ENCODE measurements at regions not wholly inside any gene's neighbourhood (a gene's known extent, or its start where the extent isn't known, plus 50 kb on each side); places are given as distances from the start of the nearest gene placed in this dataset.

GRCh38 chr20:52012079-52012478 is 179.5 kb downstream of the ZFP64 start:
- CTCF ChIA-PET: no interaction called here
- no peak for TF ChIP-seq CTCF (IDR thresholded peaks at IDR 0.05; ENCODE audit: insufficient read depth in 1 of 2, low read depth in 1 of 2, low read length in 1 of 2, severe bottlenecking in 1 of 2, unreplicated experiment in 1 of 2)
- Mint-ChIP-seq H3K9me3 (ENCODE audit: unreplicated experiment) (no peaks in the 10 kb centered on the region), H3K36me3 (ENCODE audit: insufficient read depth, unreplicated experiment) (no peaks in the 10 kb centered on the region), H3K27ac (ENCODE audit: unreplicated experiment) (no peak overlapping the region), H3K27me3 (ENCODE audit: insufficient read depth, unreplicated experiment) (no peaks in the 10 kb centered on the region), H3K4me1 (ENCODE audit: low read depth, unreplicated experiment) (peaks cover 25% of the 10 kb centered on the region), H3K4me3 (ENCODE audit: unreplicated experiment) (no peak overlapping the region)
- intact Hi-C loops (cut with micrococcal nuclease; ENCODE audit: unreplicated experiment): no loop called here
- BruUV-seq (replicated peaks): no TSS peak
- Histone ChIP-seq H3K4me3 (ENCODE audit: low read depth, low read length) (no peak overlapping the region), H3K9me3 (peaks cover 10% of the 10 kb centered on the region), H3K36me3 (ENCODE audit: control insufficient read depth, insufficient read depth, low read length) (no peaks in the 10 kb centered on the region), H3K27me3 (replicated peaks; ENCODE audit: control insufficient read depth, insufficient read depth, low read length) (no peaks in the 10 kb centered on the region), H3K4me1 (peaks cover 25% of the 10 kb centered on the region)
- no peak for DNase-seq
- POLR2A ChIA-PET: no interaction called here

GRCh38 chr20:52011093-52011492 is 180.5 kb downstream of the ZFP64 start:
- ChIA-PET POLR2A (no interaction called here), CTCF (no interaction called here)
- BruUV-seq (replicated peaks): no TSS peak
- Mint-ChIP-seq H3K4me3 (ENCODE audit: unreplicated experiment) (no peak overlapping the region), H3K36me3 (ENCODE audit: insufficient read depth, unreplicated experiment) (no peaks in the 10 kb centered on the region), H3K4me1 (ENCODE audit: low read depth, unreplicated experiment) (peaks cover 19% of the 10 kb centered on the region), H3K27ac (ENCODE audit: unreplicated experiment) (no peak overlapping the region), H3K27me3 (ENCODE audit: insufficient read depth, unreplicated experiment) (no peaks in the 10 kb centered on the region), H3K9me3 (ENCODE audit: unreplicated experiment) (no peaks in the 10 kb centered on the region)
- H3K9me3 ChIP-seq: peaks cover 10% of the 10 kb centered on the region
- no peaks in the 10 kb centered on the region for H3K27me3 ChIP-seq (replicated peaks; ENCODE audit: control insufficient read depth, insufficient read depth, low read length)
- H3K4me3 ChIP-seq (ENCODE audit: low read depth, low read length): no peak overlapping the region
- no peaks in the 10 kb centered on the region for H3K36me3 ChIP-seq (ENCODE audit: control insufficient read depth, insufficient read depth, low read length)
- H3K4me1 ChIP-seq: peaks cover 17% of the 10 kb centered on the region
- no peak for DNase-seq
- intact Hi-C loops (cut with micrococcal nuclease; ENCODE audit: unreplicated experiment): no loop called here
- TF ChIP-seq CTCF (IDR thresholded peaks at IDR 0.05; ENCODE audit: insufficient read depth in 1 of 2, low read depth in 1 of 2, low read length in 1 of 2, severe bottlenecking in 1 of 2, unreplicated experiment in 1 of 2): no peak

GRCh38 chr20:52010541-52010940 is 181.0 kb downstream of the ZFP64 start:
- intact Hi-C loops (cut with micrococcal nuclease; ENCODE audit: unreplicated experiment): no loop called here
- H3K9me3 Mint-ChIP-seq (ENCODE audit: unreplicated experiment): no peaks in the 10 kb centered on the region
- H3K4me1 Mint-ChIP-seq (ENCODE audit: low read depth, unreplicated experiment): peaks cover 14% of the 10 kb centered on the region
- no peak for TF ChIP-seq CTCF (IDR thresholded peaks at IDR 0.05; ENCODE audit: insufficient read depth in 1 of 2, low read depth in 1 of 2, low read length in 1 of 2, severe bottlenecking in 1 of 2, unreplicated experiment in 1 of 2)
- no peaks in the 10 kb centered on the region for H3K27me3 Mint-ChIP-seq (ENCODE audit: insufficient read depth, unreplicated experiment)
- H3K36me3 ChIP-seq (ENCODE audit: control insufficient read depth, insufficient read depth, low read length): no peaks in the 10 kb centered on the region
- H3K9me3 ChIP-seq: peaks cover 10% of the 10 kb centered on the region
- H3K27ac Mint-ChIP-seq (ENCODE audit: unreplicated experiment): no peak overlapping the region
- BruUV-seq (replicated peaks): no TSS peak
- no peak overlapping the region for H3K4me3 ChIP-seq (ENCODE audit: low read depth, low read length)
- no peak for DNase-seq
- H3K4me3 Mint-ChIP-seq (ENCODE audit: unreplicated experiment): no peak overlapping the region
- no peaks in the 10 kb centered on the region for H3K27me3 ChIP-seq (replicated peaks; ENCODE audit: control insufficient read depth, insufficient read depth, low read length)
- CTCF ChIA-PET: no interaction called here
- peaks cover 12% of the 10 kb centered on the region for H3K4me1 ChIP-seq
- POLR2A ChIA-PET: no interaction called here
- H3K36me3 Mint-ChIP-seq (ENCODE audit: insufficient read depth, unreplicated experiment): no peaks in the 10 kb centered on the region

All from Caco-2 (cell line).